Immature natural killer cell (primary cell): ENCODE measurements at regions not wholly inside any gene's neighbourhood (a gene's known extent, or its start where the extent isn't known, plus 50 kb on each side); places are given as distances from the start of the nearest gene placed in this dataset.

Experiments
- DNase-seq, 3 donors: peaks; one replicate each; pipeline ENCODE4 v3.0.0; 2022; ENCODE audit warnings: mixed read lengths in 1 of 3
- H3K27ac Mint-ChIP-seq, 6 donors: one replicate each; pipeline ENCODE4 v1.8.0; 2020; ENCODE audit warnings: mixed read lengths in 6 of 6, mild to moderate bottlenecking in 5 of 6, inconsistent platforms in 4 of 6, moderate library complexity in 3 of 6
- H3K27me3 Mint-ChIP-seq, 3 donors: one replicate each; pipeline ENCODE4 v1.8.0; 2020 to 2021; ENCODE audit warnings: low read depth in 3 of 3, mild to moderate bottlenecking in 3 of 3, mixed read lengths in 3 of 3, moderate library complexity in 3 of 3, inconsistent platforms in 1 of 3
- H3K36me3 Mint-ChIP-seq, 3 donors: one replicate each; pipeline ENCODE4 v1.8.0; 2020; ENCODE audit warnings: mixed read lengths in 3 of 3, inconsistent platforms in 2 of 3, mild to moderate bottlenecking in 2 of 3
- H3K4me1 Mint-ChIP-seq, 2 donors: one replicate each; pipeline ENCODE4 v1.8.0; 2020; ENCODE audit warnings: inconsistent platforms in 2 of 2, mild to moderate bottlenecking in 2 of 2, mixed read lengths in 2 of 2, moderate library complexity in 1 of 2
- H3K4me3 Mint-ChIP-seq, 5 donors: one replicate each; pipeline ENCODE4 v1.8.0; 2020; ENCODE audit warnings: mild to moderate bottlenecking in 5 of 5, mixed read lengths in 5 of 5, inconsistent platforms in 3 of 5, moderate library complexity in 3 of 5
- H3K9me3 Mint-ChIP-seq, 6 donors: one replicate each; pipeline ENCODE4 v1.8.0; 2020; ENCODE audit warnings: mild to moderate bottlenecking in 6 of 6, mixed read lengths in 6 of 6, inconsistent platforms in 4 of 6, moderate library complexity in 3 of 6

- Mint-ChIP-seq H3K36me3 (no peaks in the 10 kb centered on the region), H3K4me1 (no peaks in the 10 kb centered on the region), H3K4me3 (no peak overlapping the region), H3K27ac (no peak overlapping the region), H3K9me3 (peaks cover 0 to 29% (median 8%) of the 10 kb centered on the region in 6 donors), H3K27me3 (peaks cover 0 to 2% (median 2%) of the 10 kb centered on the region in 3 donors)
- no peak for DNase-seq
Observed at GRCh38 chr9:13971966-13972655, 341.8 kb downstream of the NFIB start.

DNA sequence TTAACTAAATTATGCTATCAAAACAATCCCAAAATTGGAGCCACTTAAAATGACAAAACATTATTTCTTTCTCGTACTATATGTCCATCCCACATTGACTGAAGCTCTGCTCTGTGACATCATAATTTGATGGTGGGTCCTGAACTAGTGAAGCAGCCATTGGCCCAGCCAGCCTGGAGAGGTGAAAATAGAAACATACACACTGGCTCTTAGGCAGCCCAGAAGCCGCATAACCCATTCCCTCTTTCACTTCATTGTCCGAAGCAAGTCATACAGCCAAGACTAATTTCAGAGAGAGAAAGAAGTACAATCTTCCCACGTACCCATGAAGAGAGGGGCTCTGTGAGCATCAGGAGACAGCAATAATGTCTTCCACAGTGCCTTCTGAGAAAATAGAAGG is 342.5 kb downstream of the NFIB start:
- no peaks in the 10 kb centered on the region for H3K36me3 Mint-ChIP-seq
- H3K27ac Mint-ChIP-seq, result no peak overlapping the region
- peaks cover 0 to 22% (median 6%) of the 10 kb centered on the region in 6 donors for H3K9me3 Mint-ChIP-seq
- DNase-seq, result no peak
- H3K4me1 Mint-ChIP-seq, result no peaks in the 10 kb centered on the region
- H3K27me3 Mint-ChIP-seq, result peaks cover 0 to 2% (median 2%) of the 10 kb centered on the region in 3 donors
- H3K4me3 Mint-ChIP-seq, result no peak overlapping the region

- H3K4me3 Mint-ChIP-seq, result no peak overlapping the region
- no peaks in the 10 kb centered on the region for H3K4me1 Mint-ChIP-seq
- peaks cover 0 to 2% (median 2%) of the 10 kb centered on the region in 3 donors for H3K27me3 Mint-ChIP-seq
- H3K36me3 Mint-ChIP-seq, result no peaks in the 10 kb centered on the region
- no peak overlapping the region for H3K27ac Mint-ChIP-seq
- no peak for DNase-seq
- peaks cover 0 to 17% (median 8%) of the 10 kb centered on the region in 6 donors for H3K9me3 Mint-ChIP-seq
Observed at GRCh38 chr9:13970426-13970825, 343.5 kb downstream of the NFIB start.

DNA sequence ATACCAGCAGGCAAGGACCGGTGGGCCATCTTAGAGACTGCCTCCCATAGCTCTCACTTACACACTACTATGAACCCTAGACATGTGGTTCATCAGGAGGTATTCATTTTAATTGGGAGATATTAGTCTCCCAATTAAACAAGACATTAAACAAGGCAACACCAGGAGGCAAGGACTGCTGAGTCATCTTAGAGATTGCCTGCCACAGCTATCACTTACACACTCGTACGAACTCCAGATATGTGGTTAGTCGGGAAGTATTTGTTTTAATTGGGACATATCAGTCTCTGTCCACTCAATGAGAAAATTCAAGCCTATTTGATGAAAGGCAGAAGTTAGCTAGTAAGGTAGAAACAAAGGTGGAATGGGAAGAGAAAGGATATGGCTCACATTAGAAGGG is 343.9 kb downstream of the NFIB start:
- Mint-ChIP-seq H3K4me3 (no peak overlapping the region), H3K27ac (no peak overlapping the region), H3K4me1 (no peaks in the 10 kb centered on the region), H3K36me3 (no peaks in the 10 kb centered on the region), H3K9me3 (peaks cover 0 to 21% (median 11%) of the 10 kb centered on the region in 6 donors), H3K27me3 (peaks cover 0 to 3% (median 2%) of the 10 kb centered on the region in 3 donors)
- DNase-seq, result no peak

DNA sequence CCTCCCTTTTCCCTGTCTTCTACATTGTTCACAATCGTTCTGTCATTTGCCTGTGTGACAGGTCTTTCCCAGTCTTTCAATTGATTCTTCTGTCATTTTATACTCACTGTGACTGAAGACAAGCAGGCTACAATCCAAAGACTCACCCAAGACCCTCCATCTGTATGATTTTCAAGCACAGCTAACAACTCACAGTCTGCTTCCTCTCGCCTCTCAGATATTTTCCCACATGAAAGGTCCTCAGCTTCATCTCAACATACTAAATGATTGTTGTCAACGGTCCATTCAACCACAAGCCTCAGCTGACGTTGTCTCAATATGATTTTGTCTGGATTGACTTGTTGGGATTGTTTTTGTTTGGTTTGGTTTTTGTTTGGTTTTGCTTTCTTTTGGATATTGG is 346.5 kb downstream of the NFIB start:
- Mint-ChIP-seq H3K4me1 (no peaks in the 10 kb centered on the region), H3K9me3 (peaks cover 0 to 22% (median 12%) of the 10 kb centered on the region in 6 donors), H3K27ac (no peak overlapping the region), H3K36me3 (no peaks in the 10 kb centered on the region), H3K4me3 (no peak overlapping the region), H3K27me3 (peaks cover 0 to 3% (median 0%) of the 10 kb centered on the region in 3 donors)
- DNase-seq, result no peak

- no peaks in the 10 kb centered on the region for H3K4me1 Mint-ChIP-seq
- H3K36me3 Mint-ChIP-seq, result no peaks in the 10 kb centered on the region
- H3K4me3 Mint-ChIP-seq, result no peak overlapping the region
- DNase-seq, result no peak
- H3K27me3 Mint-ChIP-seq, result peaks cover 0 to 3% (median 0%) of the 10 kb centered on the region in 3 donors
- H3K27ac Mint-ChIP-seq, result no peak overlapping the region
- H3K9me3 Mint-ChIP-seq, result peaks cover 0 to 24% (median 11%) of the 10 kb centered on the region in 6 donors
Observed at GRCh38 chr9:13967011-13967410, 346.9 kb downstream of the NFIB start.

GRCh38 chr9:13963005-13963653 is 350.8 kb downstream of the NFIB start:
- peaks cover 0 to 1% (median 0%) of the 10 kb centered on the region in 3 donors for H3K27me3 Mint-ChIP-seq
- no peak overlapping the region for H3K4me3 Mint-ChIP-seq
- H3K36me3 Mint-ChIP-seq, result no peaks in the 10 kb centered on the region
- H3K4me1 Mint-ChIP-seq, result no peaks in the 10 kb centered on the region
- no peak overlapping the region for H3K27ac Mint-ChIP-seq
- H3K9me3 Mint-ChIP-seq, result peaks cover 0 to 22% (median 12%) of the 10 kb centered on the region in 6 donors
- DNase-seq, result no peak

GRCh38 chr9:13962006-13962405 is 351.9 kb downstream of the NFIB start:
- Mint-ChIP-seq H3K27ac (no peak overlapping the region), H3K36me3 (no peaks in the 10 kb centered on the region), H3K4me3 (no peak overlapping the region), H3K27me3 (peaks cover 0 to 1% (median 0%) of the 10 kb centered on the region in 3 donors), H3K4me1 (no peaks in the 10 kb centered on the region), H3K9me3 (peaks cover 0 to 22% (median 12%) of the 10 kb centered on the region in 6 donors)
- no peak for DNase-seq

GRCh38 chr9:13960011-13960765 is 353.8 kb downstream of the NFIB start:
- H3K27me3 Mint-ChIP-seq, result peaks cover 0 to 1% (median 0%) of the 10 kb centered on the region in 3 donors
- no peak for DNase-seq
- peaks cover 0 to 25% (median 9%) of the 10 kb centered on the region in 6 donors for H3K9me3 Mint-ChIP-seq
- H3K36me3 Mint-ChIP-seq, result no peaks in the 10 kb centered on the region
- no peak overlapping the region for H3K4me3 Mint-ChIP-seq
- H3K27ac Mint-ChIP-seq, result no peak overlapping the region
- no peaks in the 10 kb centered on the region for H3K4me1 Mint-ChIP-seq

GRCh38 chr9:13958672-13959071 is 355.3 kb downstream of the NFIB start:
- Mint-ChIP-seq H3K27me3 (no peaks in the 10 kb centered on the region), H3K27ac (no peak overlapping the region), H3K4me3 (no peak overlapping the region), H3K9me3 (peaks cover 0 to 22% (median 8%) of the 10 kb centered on the region in 6 donors), H3K36me3 (no peaks in the 10 kb centered on the region), H3K4me1 (no peaks in the 10 kb centered on the region)
- DNase-seq, result no peak

- H3K27ac Mint-ChIP-seq, result no peak overlapping the region
- H3K4me3 Mint-ChIP-seq, result no peak overlapping the region
- no peaks in the 10 kb centered on the region for H3K27me3 Mint-ChIP-seq
- no peaks in the 10 kb centered on the region for H3K4me1 Mint-ChIP-seq
- H3K36me3 Mint-ChIP-seq, result no peaks in the 10 kb centered on the region
- peaks cover 0 to 29% (median 5%) of the 10 kb centered on the region in 6 donors for H3K9me3 Mint-ChIP-seq
- no peak for DNase-seq
Observed at GRCh38 chr9:13957089-13957488, 356.9 kb downstream of the NFIB start.

DNA sequence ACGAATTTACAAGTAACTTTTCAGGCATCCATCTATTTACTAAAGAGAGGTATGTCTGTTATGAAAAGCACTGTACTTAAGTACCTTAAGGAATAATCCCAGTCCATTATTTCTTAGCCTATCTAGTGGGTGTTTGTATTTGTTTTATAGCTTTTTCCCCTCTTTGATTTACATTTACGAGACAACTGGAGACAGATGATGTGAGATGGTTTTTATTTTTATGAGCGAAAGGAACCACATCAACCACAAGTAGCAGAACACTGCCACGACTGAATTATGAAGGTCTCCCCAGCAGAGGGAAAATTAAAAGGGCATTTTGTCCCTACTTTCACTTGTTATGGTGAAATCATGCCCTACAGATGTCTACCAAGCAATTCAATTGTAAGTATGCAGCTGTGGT is 357.8 kb downstream of the NFIB start:
- Mint-ChIP-seq H3K4me3 (no peak overlapping the region), H3K27ac (no peak overlapping the region), H3K4me1 (no peaks in the 10 kb centered on the region), H3K27me3 (no peaks in the 10 kb centered on the region), H3K9me3 (peaks cover 0 to 20% (median 4%) of the 10 kb centered on the region in 6 donors), H3K36me3 (no peaks in the 10 kb centered on the region)
- no peak for DNase-seq

DNA sequence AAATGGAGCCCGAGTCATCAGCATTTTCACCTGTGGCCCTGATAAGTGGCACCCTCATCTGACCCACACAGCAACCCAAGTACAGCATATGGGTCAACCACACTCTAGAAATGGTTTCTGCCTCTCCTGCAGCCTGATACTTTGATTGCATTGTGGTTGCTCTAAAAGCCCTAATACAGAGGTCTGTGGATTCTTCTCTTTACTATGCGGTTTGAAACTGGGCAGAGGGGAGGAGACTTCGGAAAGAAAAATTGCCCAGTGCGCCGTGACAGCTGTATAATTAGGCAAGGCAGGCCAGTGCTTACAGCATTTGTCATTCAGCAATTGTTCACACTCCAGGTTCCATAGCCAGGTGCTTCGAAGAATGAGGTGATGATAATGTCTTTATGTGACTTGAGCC is 361.0 kb downstream of the NFIB start:
- Mint-ChIP-seq H3K9me3 (peaks cover 2 to 44% (median 6%) of the 10 kb centered on the region in 6 donors), H3K27me3 (peaks cover 0 to 2% (median 0%) of the 10 kb centered on the region in 3 donors), H3K4me1 (no peaks in the 10 kb centered on the region), H3K27ac (no peak overlapping the region), H3K36me3 (peaks cover 0 to 3% (median 0%) of the 10 kb centered on the region in 3 donors), H3K4me3 (no peak overlapping the region)
- DNase-seq, result no peak

DNA sequence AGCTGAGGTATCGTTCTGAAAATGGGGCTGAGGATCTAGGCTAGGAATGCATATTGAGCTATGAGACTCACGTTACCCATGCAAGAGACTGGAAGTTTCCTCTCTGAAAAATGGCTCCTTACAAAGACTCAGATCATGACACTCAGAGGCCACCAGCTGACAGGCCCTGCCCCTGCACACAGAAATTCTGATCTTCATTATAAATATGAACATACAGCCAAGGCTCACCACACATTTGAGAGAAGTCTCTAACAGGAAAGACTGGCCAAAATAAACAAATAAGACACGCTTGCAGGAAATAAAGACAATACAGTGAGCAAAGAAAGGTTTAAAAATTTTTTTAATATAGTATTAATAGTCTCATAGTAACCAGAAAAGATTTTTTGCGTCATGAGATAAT is 365.9 kb downstream of the NFIB start:
- Mint-ChIP-seq H3K9me3 (peaks cover 2 to 49% (median 6%) of the 10 kb centered on the region in 6 donors), H3K36me3 (peaks cover 0 to 3% (median 0%) of the 10 kb centered on the region in 3 donors), H3K27ac (no peak overlapping the region), H3K4me3 (no peak overlapping the region), H3K4me1 (no peaks in the 10 kb centered on the region), H3K27me3 (peaks cover 0 to 4% (median 0%) of the 10 kb centered on the region in 3 donors)
- no peak for DNase-seq
